ENCODE measurements at regions not wholly inside any gene's neighbourhood (a gene's known extent, or its start where the extent isn't known, plus 50 kb on each side); places are given as distances from the start of the nearest gene placed in this dataset.
"Not testable (repeated sequence)": the region's sequence is repeated elsewhere in the genome, so short reads cannot be mapped to it uniquely, and the experiment has no call there.

DNA sequence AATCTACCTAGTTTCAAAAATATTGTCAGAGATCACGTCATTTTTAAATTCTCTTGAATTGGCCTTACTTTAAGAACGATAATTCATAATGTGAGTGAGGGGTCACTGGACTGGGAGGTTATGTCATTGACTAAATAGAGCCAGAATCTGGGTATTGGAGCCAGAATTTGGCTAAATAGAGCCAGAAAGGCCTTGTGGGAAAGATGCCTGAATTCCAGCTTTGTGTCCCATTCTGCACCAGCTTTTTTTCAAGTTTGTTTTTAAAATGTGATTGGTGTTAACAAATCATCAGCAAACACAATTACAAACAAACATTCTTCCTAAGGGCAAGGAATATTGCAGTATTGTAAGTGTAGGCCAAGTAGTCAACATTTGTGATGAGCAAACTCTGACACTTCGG, 233.2 kb upstream of the PRKCQ start:
- no peak for DNase-seq (ENCODE audit: low spot score)

DNA sequence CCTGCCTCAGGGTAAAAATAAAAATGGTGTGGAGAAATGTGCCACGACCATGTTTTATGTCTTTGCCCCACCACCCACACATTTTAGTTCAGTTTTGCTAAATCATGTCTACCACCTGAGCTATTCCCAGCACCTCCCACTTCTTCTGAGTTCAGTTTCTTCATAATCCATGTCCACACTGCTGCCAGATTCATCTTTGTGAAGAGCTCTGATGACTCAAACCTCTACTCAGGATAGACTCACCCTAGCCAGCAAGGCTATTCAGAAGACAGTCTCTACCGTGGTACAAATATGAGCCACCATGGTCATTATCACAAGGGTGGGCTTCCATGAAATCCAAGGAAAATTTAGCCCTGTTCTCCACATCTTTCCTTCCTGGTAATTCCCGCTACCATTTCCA, 231.1 kb upstream of the PRKCQ start:
- no peak for DNase-seq (ENCODE audit: low spot score)

DNA sequence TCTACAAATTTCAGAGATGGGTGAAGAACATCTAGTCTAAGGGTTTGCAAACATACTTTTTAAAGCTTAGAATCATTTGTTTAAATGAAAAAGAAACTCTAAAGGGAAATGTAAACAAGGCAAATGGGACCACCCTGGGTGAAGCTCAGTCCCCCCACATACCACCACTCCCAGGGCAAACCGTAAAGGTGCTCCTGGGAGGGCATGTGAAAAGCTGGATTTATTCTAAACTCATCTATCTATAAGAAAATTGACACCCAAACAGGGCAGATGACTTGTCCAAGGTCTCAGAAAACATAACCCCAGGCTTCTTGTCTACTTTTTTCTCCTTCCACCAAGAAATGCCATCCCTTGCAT, 223.3 kb upstream of the PRKCQ start:
- no peak for DNase-seq (ENCODE audit: low spot score)

DNA sequence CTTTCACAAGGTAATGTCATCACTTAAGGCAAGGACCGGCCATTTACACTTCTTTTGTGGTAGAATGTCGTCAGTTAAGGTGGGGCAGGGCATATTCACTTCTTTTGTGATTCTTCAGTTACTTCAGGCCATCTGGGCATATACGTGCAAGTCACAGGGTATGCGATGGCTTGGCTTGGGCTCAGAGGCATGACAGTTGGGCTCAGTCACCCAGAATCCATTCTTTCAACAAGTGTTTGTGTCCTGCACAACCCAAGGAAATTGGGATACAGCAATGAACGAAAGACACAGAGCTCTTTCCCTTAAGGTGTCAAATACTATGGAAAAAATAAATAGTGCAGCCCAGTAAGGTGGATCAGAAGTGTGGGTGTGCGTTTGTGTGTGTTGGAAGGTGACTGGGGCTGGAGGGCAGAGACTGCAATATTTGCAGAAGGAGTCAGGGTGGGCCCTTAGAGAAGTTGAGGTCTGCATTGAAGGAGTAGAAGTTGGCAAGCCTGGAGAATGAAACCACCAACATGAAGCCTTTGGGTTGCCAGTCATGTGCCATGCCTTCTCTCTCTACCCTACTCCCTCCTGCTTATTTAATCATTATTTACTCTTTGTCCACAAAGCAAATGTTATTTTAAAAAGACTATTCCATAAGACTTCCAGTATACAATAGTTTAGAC, 222.8 kb upstream of the PRKCQ start:
- DNase-seq (ENCODE audit: low spot score) = no peak

DNA sequence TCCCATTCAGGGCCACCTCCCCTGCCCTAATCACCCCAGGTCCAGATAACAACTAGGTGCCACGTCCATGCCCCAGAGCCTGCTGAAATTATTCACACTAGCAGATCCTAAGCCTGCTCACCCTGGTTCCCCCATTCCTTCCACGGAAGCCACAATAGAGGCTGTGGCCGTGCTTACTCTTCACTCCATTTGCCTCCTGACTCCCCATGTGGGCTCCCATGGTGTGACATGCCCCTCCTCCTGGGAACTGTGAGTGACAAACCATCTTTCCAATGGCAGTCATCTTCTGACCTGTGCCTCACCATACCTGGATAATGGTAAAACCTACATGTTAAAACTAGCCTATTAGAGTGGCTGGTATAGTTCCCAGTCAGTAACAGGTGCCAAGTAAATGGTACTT, 216.2 kb upstream of the PRKCQ start:
- DNase-seq (ENCODE audit: low spot score) = no peak

DNA sequence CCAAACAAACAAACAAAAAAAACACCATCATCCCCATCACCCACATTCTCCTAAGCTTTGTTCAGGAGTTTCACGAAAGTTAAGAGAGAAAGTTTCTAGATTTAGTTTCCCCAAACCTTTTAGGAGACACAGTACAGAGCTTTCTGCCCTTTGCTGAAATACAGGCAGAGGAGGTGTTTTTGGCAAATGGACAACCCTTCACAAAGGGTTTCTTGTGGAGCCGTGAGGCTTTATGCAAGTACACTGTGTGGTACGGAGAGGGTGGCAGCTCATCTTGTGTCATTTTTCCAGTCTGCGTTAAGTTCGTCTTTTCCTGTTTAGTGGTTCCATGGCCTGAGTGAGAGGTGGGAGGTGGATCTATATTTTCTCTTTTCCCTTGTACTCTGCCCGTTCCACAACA, 215.5 kb upstream of the PRKCQ start:
- no peak for DNase-seq (ENCODE audit: low spot score)

DNA sequence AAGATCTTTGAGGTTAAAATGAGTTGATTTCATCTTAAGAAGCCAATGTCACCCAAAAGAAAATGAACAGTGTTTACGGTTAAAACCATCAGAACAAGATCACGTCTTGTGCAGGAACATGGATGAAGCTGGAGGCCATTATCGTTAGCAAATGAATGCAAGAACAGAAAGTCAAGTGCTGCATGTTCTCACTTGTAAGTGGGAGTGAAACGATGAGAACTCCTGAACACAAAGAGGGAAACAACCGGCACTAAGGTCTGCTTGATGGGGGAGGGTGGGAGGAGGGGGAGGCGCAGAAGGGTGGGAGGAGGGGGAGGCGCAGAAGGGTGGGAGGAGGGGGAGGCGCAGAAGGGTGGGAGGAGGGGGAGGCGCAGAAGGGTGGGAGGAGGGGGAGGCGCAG, 214.8 kb upstream of the PRKCQ start:
- not testable (repeated sequence) for DNase-seq (ENCODE audit: low spot score)

DNA sequence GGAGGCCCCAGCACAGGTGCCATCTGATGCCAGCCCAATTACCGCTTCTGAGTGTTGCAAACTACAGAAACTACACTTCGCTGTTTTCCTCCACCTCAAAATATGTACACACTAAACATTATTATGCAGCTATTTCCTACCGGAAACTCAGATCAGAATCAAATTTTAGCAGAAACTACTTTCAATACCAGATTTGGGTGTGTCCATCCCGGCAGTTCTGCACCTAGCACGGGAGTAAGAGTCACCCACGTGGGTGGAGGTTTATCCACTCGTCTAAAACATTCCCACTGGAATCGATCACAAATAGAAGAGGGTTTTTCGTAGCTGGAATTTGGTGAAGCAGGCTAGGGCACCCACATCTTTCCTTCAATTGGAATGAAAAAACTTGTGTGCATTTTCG, 214.4 kb upstream of the PRKCQ start:
- no peak for DNase-seq (ENCODE audit: low spot score)

DNA sequence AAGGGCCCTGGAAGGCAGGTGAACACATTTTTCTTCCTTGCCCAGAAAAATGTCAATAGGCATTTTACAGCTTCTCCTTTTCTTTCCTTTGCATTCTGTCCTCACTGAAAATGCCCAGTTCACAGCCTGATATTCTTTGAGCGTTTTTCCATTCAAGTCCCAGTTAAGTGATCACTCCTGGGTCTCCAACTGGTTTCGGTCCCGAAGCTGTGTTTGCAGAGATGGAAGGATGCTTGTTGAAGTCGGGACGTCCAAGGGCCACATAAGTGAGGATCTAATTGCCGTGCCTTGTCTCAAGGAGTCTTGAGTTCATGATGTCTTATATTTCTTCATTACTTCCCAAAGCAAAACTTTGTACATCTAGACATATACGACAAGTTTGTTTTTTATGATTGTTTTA, 208.7 kb upstream of the PRKCQ start:
- no peak for DNase-seq (ENCODE audit: low spot score)

DNA sequence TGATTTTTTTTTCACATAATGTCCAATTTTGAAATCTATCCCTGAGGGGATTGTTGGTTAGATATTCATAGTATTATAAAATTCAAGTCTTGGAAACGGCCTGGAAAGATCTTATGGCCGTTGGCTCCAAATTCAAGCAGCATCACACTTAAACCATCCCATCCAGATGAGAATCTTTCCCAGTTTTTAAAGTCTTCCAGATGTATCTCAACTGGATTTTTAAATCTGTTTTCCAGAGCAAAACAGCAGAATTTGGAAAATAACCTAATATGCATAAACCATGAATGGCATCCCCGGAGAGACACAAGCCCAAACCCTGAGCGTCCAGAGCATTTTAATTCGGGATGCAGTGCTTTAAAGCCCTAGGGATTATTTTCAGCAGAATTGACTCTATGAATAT, 208.2 kb upstream of the PRKCQ start:
- no peak for DNase-seq (ENCODE audit: low spot score)

DNA sequence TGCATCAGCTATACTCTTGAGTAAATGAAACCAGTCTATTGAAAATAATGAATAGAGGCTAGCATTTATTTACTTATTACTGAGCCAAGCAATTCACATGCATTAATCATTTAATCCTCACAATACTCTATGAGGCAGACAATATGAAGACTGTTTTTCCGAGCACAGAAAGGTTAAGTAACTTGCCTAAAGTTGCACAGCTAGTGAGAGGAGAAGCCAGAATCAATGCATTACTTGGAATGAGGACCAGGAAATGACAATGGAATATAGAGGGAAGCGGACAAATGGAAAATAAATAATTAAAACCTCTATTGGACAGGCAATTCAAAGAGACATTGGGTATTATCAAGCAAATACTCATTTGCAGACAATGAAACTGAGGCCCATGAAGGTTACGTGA, 207.6 kb upstream of the PRKCQ start:
- DNase-seq (ENCODE audit: low spot score) = no peak

DNA sequence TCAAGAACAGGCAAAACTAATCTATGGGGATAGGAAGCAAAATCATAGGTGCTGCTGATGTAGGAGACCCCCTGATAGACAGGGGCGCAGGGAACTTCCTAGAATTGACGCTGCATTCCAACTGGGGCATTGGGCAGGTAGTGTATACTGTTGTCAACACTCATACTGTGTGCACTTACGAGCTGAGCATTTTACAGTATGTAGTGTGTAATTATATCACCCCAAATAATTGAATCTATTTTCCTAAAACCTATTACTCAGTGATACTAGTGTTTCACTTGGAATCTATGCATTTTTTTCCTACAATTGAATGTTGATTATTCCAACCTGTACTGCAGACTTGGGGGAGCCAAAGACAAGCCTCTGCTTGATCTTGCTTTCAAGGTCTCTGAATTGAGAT, 207.0 kb upstream of the PRKCQ start:
- DNase-seq (ENCODE audit: low spot score) = no peak

DNA sequence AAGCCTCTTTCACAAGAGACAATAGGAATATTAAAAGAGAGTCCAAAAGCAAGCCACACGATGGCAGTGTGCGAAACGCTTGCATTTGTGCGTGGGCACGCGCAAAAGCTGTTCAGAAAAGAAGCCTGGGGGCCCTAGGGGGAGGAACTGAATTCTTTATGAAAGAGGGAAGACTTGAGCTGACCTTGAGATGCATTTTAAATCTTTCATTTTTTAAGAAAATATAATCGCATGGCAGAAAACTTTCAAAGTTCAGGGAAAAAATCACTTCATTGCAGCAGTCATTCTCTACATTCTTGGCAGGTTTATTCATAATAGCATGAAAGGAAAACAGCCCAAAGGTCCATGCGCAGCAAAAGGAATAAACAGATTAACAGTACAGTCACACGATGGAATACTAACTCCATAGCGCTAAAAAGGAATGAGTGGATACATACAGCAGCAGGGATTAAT, 206.5 kb upstream of the PRKCQ start:
- DNase-seq (ENCODE audit: low spot score) = no peak

DNA sequence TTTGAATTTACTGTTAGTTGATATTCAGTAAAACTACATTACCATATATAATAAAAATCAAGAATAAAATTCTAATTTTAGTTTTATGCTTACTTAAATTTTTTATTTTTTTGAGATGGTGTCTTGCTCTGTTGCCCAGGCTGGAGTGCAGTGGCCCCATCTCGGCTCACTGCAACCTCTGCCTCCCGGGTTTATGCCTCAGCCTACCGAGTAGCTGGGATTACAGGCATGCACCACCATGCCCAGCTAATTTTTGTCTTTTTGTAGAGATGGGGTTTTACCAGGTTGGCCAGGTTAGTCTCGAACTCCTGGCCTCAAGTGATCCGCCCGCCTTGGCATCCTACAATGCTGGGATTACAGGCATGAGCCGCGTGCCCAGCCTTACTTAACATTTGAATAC, 204.4 kb upstream of the PRKCQ start:
- DNase-seq (ENCODE audit: low spot score) = not testable (repeated sequence)

DNA sequence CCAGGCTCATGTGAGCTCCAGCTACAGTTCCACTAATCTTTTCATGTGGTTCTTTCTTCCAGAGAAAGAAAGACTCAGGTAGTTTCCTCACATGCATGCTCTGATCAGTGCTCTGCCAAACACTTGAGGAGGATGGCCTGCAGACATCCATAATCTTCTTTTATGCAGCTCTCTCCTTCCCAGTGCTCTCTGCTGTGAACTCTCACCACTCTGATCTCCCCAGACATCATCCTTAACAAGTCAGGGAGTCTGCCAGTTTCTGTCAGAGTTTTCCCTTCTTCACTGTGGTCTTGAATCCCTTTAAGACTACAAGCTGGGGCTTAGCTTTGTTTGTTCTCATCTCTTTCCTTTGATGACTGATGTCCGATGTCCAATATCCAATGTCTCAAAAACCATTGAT, 203.4 kb upstream of the PRKCQ start:
- no peak for DNase-seq (ENCODE audit: low spot score)

DNA sequence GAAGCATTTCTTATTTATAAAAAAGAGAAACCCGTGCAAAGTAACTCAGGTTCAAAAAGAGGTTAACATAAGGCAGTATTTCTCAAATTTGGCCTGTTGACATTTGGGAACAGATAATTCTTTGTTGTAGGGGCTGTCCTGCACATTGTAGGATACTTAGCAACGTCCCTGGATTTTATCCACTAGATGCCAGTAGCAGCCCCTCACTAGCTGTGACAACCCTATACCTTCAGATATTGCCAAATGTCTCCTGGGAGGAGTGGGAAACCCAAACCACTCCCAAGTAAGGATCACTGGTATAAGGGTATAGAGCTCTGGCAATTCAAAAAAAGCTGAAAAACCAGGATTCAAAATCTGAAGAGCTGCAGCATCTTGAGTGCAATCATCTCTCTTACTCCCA, 202.3 kb upstream of the PRKCQ start:
- DNase-seq (ENCODE audit: low spot score) = no peak

DNA sequence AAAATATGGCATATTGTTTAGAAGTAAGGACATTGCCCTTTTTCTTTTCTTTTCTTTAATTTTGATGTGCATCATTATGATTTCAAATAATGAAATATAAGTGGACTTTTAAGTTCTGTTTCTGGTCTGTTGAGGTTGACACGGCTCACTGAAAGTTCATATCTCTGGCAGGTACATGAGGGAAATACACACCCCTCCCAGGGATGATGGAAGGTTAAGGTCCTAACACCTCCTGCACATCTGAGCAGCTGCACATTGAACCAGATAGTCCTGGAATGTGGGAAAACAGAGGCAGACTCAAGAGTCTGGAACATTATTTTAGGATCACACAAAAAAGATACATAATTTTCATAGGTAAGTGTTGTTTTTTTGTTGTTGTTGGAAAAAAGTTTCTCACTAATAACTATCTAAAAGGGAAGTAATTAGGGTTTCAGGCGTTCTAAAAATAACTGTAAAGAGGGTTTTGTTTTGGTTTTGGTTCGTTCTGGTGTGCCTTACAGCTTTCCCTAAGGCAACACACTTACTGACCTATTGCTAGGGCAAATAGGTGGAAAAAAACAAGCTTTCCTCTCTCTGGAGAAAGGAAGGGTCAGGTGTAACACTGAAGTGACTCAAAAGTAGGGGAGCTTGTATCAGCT, 201.2 kb upstream of the PRKCQ start:
- DNase-seq (ENCODE audit: low spot score) = no peak

DNA sequence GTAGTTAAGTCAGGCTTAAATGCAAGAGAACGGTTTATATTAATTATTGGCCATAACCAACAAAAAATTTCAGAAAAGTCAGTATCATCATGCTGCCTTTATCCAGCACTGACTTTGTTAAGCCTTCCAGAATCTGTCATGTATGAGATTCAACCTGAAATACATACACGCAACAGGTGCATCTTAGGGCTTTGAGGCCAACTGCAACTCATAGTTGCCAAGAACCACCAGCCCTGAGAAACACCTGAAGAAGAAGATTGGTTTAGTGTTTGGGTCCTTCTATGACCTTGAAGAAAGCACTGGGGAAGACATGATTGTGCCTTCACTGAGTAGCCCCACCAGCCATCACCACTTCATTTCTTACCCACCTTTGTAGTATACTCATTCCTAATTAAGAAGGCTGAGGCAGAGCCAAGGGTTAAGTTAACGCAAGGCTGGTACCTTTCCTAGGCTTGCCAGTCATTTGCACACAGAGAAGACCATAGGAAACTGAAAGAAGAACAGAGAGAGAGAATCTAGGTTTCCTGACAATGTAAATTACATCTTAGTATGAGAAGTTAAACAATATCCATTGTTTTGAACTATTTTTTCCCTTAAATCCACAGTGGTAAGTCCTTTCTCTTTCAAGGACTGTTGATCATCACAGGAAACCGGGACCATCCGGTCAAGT, 200.1 kb upstream of the PRKCQ start:
- DNase-seq (ENCODE audit: low spot score) = no peak

DNA sequence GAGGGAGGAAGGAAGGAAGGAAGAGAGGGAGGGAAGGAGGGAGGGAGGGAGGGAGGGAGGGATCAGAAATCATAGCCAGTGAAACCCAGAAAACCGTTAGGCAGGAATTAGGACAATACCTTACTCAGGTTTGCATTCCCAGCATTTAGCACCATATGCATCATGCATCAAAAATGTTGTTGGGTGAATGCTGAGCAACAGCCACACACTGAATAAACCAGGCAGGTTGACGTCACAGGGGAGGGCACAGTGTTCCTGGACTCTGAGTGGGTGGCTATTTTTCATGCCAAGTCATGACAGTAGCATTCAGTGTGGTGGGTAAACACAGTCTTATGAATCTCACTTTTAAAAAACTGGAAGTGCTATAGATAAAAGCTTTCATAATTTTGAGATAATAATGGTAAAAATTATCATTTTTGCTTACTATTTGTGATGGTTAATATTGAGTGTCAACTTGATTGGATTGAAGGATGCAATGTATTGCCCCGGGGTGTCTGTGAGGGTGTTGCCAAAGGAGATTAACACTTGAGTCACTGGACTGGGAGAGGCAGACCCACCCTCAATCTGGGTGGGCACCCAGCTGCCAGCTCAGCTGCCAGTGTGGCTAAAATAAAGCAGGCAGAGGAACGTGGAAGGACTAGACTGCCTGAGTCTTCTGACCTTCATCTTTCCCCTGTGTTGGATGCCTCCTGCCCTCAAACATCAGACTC, 199.1 kb upstream of the PRKCQ start:
- DNase-seq (ENCODE audit: low spot score) = peak; percentile 42

DNA sequence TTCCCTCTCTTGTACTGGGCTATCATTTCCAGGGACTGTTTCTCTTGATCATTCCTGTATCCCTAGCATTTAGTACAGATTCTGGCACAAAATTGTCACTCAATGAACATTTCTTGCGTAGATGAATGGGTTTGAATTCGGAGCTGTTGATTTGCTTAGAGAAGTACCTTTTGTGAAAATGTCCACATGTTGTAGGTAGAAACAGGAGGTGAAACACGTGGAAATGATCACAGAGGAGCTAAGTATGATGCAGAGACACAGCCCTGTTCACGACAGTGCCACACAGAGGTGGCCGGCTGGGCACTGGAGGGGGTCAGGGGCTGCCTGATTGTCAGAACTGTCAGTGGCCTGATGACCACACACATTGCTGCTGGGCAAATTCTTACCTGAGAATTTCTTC, 196.1 kb upstream of the PRKCQ start:
- no peak for DNase-seq (ENCODE audit: low spot score)

DNA sequence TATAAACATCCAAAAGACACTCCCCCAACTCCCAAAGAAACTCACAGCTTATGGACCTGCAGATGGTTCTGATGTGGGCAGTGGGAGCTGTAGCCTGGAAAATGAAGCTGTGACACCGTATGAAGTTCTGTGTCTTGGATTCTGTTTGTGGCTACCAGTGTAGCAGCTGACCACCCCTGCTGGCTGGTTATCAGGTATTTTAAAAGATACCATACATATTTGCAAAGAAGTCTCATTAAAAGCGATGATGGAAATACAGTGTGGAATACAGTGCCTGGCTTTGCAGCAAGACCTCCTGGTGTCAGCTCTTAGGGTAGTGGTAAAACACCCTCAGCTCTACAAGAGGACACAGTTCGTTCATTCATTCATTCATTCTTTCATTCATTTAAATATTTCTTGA, 194.3 kb upstream of the PRKCQ start:
- no peak for DNase-seq (ENCODE audit: low spot score)

DNA sequence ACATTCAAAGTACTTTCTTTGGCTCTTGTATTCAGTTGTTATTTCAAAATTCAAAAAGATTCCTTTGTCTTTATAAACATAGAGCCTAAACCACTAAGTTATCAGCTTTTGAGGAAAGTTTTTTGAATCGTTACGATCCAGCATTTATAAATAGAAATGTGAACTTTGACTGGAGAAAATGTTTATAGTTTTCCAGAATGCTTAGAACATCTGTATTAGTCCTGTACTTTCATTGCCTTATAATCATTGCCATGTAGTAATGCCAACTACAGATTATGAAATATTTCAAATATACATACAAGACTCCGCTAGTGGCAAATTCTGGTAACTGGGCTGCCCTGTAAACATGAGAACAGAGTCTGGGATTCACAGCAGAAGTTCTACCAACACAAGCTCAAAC, 191.3 kb upstream of the PRKCQ start:
- no peak for DNase-seq (ENCODE audit: low spot score)

DNA sequence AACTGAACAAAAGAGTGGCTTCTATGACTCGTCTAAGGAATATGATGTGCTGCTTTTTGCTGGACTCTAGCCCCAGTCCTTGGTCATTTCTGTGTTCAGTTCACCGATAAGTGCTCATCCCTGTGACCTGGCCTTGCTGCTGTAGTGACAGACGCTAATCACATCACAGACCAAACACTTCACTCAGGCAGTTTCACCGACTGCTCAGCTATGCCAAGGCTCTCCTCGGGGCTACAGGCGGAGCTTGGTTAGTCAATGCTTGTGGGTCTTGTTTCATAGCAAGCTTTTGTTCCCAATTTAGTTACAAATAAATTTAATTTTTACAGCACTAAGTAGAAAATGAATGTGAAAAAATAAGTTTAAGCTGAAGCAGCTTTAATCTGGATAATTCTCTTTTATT, 190.8 kb upstream of the PRKCQ start:
- DNase-seq (ENCODE audit: low spot score) = no peak
